GM21526 (cell line): ENCODE measurements at regions not wholly inside any gene's neighbourhood (a gene's known extent, or its start where the extent isn't known, plus 50 kb on each side); places are given as distances from the start of the nearest gene placed in this dataset.
"Not testable (repeated sequence)": the region's sequence is repeated elsewhere in the genome, so short reads cannot be mapped to it uniquely, and the experiment has no call there.

Experiments used
- ATAC-seq: cut with Tn5 transposase; IDR thresholded peaks from one replicate; pipeline ENCODE4 v1.9.1; 2021; ENCODE audit warnings: moderate library complexity; ENCODE audit not compliant: unreplicated experiment, low FRiP score

GRCh38 chr12:131272283-131272814 lies 318.6 kb downstream of the ADGRD1 start:
- ATAC-seq: not testable (repeated sequence)

- no peak for ATAC-seq
Observed at GRCh38 chr12:131273291-131273845, 319.7 kb downstream of the ADGRD1 start.

GRCh38 chr12:131274061-131274460 lies 320.4 kb downstream of the ADGRD1 start:
- no peak for ATAC-seq

- no peak for ATAC-seq
Observed at GRCh38 chr12:131274906-131275305, 321.2 kb downstream of the ADGRD1 start.

GRCh38 chr12:131275824-131276223 lies 322.1 kb downstream of the ADGRD1 start:
- no peak for ATAC-seq

- no peak for ATAC-seq
Observed at GRCh38 chr12:131276501-131277185, 322.9 kb downstream of the ADGRD1 start.

GRCh38 chr12:131277186-131278091 lies 323.7 kb downstream of the ADGRD1 start:
- not testable (repeated sequence) for ATAC-seq

- not testable (repeated sequence) for ATAC-seq
Observed at GRCh38 chr12:131278451-131279115, 324.9 kb downstream of the ADGRD1 start.

- no peak for ATAC-seq
Observed at GRCh38 chr12:131279281-131279921, 325.7 kb downstream of the ADGRD1 start.

GRCh38 chr12:131280426-131280825 lies 326.7 kb downstream of the ADGRD1 start:
- ATAC-seq: no peak

- no peak for ATAC-seq
Observed at GRCh38 chr12:131281016-131281415, 327.3 kb downstream of the ADGRD1 start.

GRCh38 chr12:131282292-131283080 lies 328.8 kb downstream of the ADGRD1 start:
- no peak for ATAC-seq

GRCh38 chr12:131283191-131283861 lies 329.6 kb downstream of the ADGRD1 start:
- ATAC-seq: no peak

GRCh38 chr12:131283862-131284825 lies 330.4 kb downstream of the ADGRD1 start:
- ATAC-seq: not testable (repeated sequence)

GRCh38 chr12:131284954-131285904 lies 331.5 kb downstream of the ADGRD1 start:
- not testable (repeated sequence) for ATAC-seq

GRCh38 chr12:131285905-131286295 lies 332.2 kb downstream of the ADGRD1 start:
- not testable (repeated sequence) for ATAC-seq
